NCI-H146 treated with DMSO at 0.1 percent for 48 hours (cell line): ENCODE measurements at regions not wholly inside any gene's neighbourhood (a gene's known extent, or its start where the extent isn't known, plus 50 kb on each side); places are given as distances from the start of the nearest gene placed in this dataset.
"Not testable (repeated sequence)": the region's sequence is repeated elsewhere in the genome, so short reads cannot be mapped to it uniquely, and the experiment has no call there.

Experiments
- DNase-seq: peaks from one replicate; lab custom pipeline; 2025; ENCODE audit not compliant: unreplicated experiment; lab: John Stamatoyannopoulos, UW

- no peak for DNase-seq
Measured at GRCh38 chr6:8973395-8973794, 538.0 kb upstream of the SLC35B3 start.

GRCh38 chr6:8969747-8970146 lies 534.4 kb upstream of the SLC35B3 start:
- DNase-seq: no peak

GRCh38 chr6:8958894-8959511 lies 523.7 kb upstream of the SLC35B3 start:
- DNase-seq: no peak

GRCh38 chr6:8953310-8953709 lies 518.0 kb upstream of the SLC35B3 start:
- DNase-seq: no peak

- no peak for DNase-seq
Measured at GRCh38 chr6:8948733-8949132, 513.4 kb upstream of the SLC35B3 start.

GRCh38 chr6:8947900-8948299 lies 512.6 kb upstream of the SLC35B3 start:
- DNase-seq: no peak

- DNase-seq: no peak
Measured at GRCh38 chr6:8944548-8944947, 509.2 kb upstream of the SLC35B3 start.

- DNase-seq: no peak
Measured at GRCh38 chr6:8943073-8943472, 507.7 kb upstream of the SLC35B3 start.

GRCh38 chr6:8941577-8941976 lies 506.2 kb upstream of the SLC35B3 start:
- no peak for DNase-seq

- DNase-seq: peak; percentile 51
Measured at GRCh38 chr6:8940356-8940755, 505.0 kb upstream of the SLC35B3 start.

GRCh38 chr6:8939615-8940014 lies 504.3 kb upstream of the SLC35B3 start:
- peak; percentile 99 for DNase-seq

- no peak for DNase-seq
Measured at GRCh38 chr6:8934318-8934717, 499.0 kb upstream of the SLC35B3 start.

- DNase-seq: no peak
Measured at GRCh38 chr6:8930009-8930408, 494.7 kb upstream of the SLC35B3 start.

GRCh38 chr6:8920244-8920643 lies 484.9 kb upstream of the SLC35B3 start:
- DNase-seq: not testable (repeated sequence)

GRCh38 chr6:8918196-8918595 lies 482.9 kb upstream of the SLC35B3 start:
- no peak for DNase-seq

- DNase-seq: no peak
Measured at GRCh38 chr6:8914700-8915099, 479.4 kb upstream of the SLC35B3 start.

GRCh38 chr6:8908638-8909037 lies 473.3 kb upstream of the SLC35B3 start:
- no peak for DNase-seq

- DNase-seq: no peak
Measured at GRCh38 chr6:8906699-8907098, 471.4 kb upstream of the SLC35B3 start.

- DNase-seq: no peak
Measured at GRCh38 chr6:8905757-8906156, 470.4 kb upstream of the SLC35B3 start.

GRCh38 chr6:8904754-8905153 lies 469.4 kb upstream of the SLC35B3 start:
- no peak for DNase-seq

GRCh38 chr6:8900056-8900455 lies 464.7 kb upstream of the SLC35B3 start:
- DNase-seq: no peak

GRCh38 chr6:8889514-8889913 lies 454.2 kb upstream of the SLC35B3 start:
- DNase-seq: no peak

GRCh38 chr6:8888468-8888867 lies 453.1 kb upstream of the SLC35B3 start:
- DNase-seq: no peak

- no peak for DNase-seq
Measured at GRCh38 chr6:8881663-8882062, 446.3 kb upstream of the SLC35B3 start.
